SK-N-SH (cell line): ENCODE measurements at regions not wholly inside any gene's neighbourhood (a gene's known extent, or its start where the extent isn't known, plus 50 kb on each side); places are given as distances from the start of the nearest gene placed in this dataset.

ENCODE experiments used
- CTCF ChIA-PET: fragments of 300-600, 350-600 bp; formaldehyde crosslinking; extraction: SDS; loops from one replicate; lab custom pipeline; 2021; lab: Yijun Ruan, JAX
- POLR2A ChIA-PET: fragments of 350-600 bp; sonication (Branson Sonifier 250); formaldehyde crosslinking; extraction: SDS; loops from one replicate; lab custom pipeline; 2020; ENCODE audit warnings: antibody characterized with exemption, inconsistent platforms; lab: Yijun Ruan, JAX
- DNase-seq: peaks from one replicate; pipeline ENCODE4 v3.0.0; 2012
- H2AFZ ChIP-seq: fragments of 200-600 bp; sonication (generic); 2 replicates; pipeline ENCODE4 v1.8.1; 2016; ENCODE audit warnings: antibody characterized with exemption, mild to moderate bottlenecking, low read depth
- H3F3A ChIP-seq: fragments of 200-600 bp; sonication (generic); replicated peaks from 2 replicates; pipeline ENCODE3; 2016; ENCODE audit warnings: antibody characterized with exemption, mild to moderate bottlenecking; ENCODE audit not compliant: insufficient read depth
- H3K27ac ChIP-seq, 2 experiments: fragments of 200-500 bp in 1 of 2; fragments of 200-600 bp in 1 of 2; sonication (Bioruptor generic) in 1 of 2; sonication (generic), shearing (Covaris generic) in 1 of 2; 2 replicates each; pipeline versions ENCODE4 v1.5.1 to v1.6.1; 2014 to 2016; ENCODE audit warnings: low read depth in 2 of 2, inconsistent platforms in 1 of 2, low read length in 1 of 2, mild to moderate bottlenecking in 1 of 2, mixed read lengths in 1 of 2
- H3K27me3 ChIP-seq: fragments of 200-600 bp; sonication (generic), shearing (Covaris generic); 2 replicates; pipeline ENCODE4 v1.6.1; 2016; ENCODE audit warnings: mixed run types; ENCODE audit not compliant: insufficient read depth
- H3K36me3 ChIP-seq, 2 experiments: fragments of 200-500 bp in 1 of 2; fragments of 200-600 bp in 1 of 2; sonication (Bioruptor generic) in 1 of 2; sonication (generic) in 1 of 2; replicated peaks in 1 of 2; 2 replicates each; pipeline versions ENCODE3 to v1.5.1; 2014 to 2016; ENCODE audit warnings: low read length in 1 of 2, mild to moderate bottlenecking in 1 of 2; ENCODE audit not compliant: insufficient read depth in 2 of 2, control insufficient read depth in 1 of 2
- H3K4me1 ChIP-seq, 2 experiments: fragments of 200-500 bp in 1 of 2; fragments of 200-600 bp in 1 of 2; sonication (Bioruptor generic) in 1 of 2; sonication (generic), shearing (Covaris generic) in 1 of 2; 2 replicates each; pipeline versions ENCODE4 v1.5.1 to v1.6.1; 2014 to 2016; ENCODE audit warnings: low read depth in 1 of 2, low read length in 1 of 2, mixed run types in 1 of 2; ENCODE audit not compliant: insufficient read depth in 2 of 2, control insufficient read depth in 1 of 2
- H3K4me2 ChIP-seq: fragments of 200-600 bp; sonication (generic), shearing (Covaris generic); 2 replicates; pipeline ENCODE4 v1.6.1; 2017; ENCODE audit warnings: mixed run types
- H3K4me3 ChIP-seq, 2 experiments: fragments of 200-500 bp in 1 of 2; fragments of 200-600 bp in 1 of 2; sonication (Bioruptor generic) in 1 of 2; sonication (generic), shearing (Covaris generic) in 1 of 2; 2 replicates each; pipeline versions ENCODE4 v1.5.1 to v1.8.1; 2014 to 2016; ENCODE audit warnings: low read depth in 2 of 2, inconsistent platforms in 1 of 2, low read length in 1 of 2, mild to moderate bottlenecking in 1 of 2, mixed read lengths in 1 of 2, moderate library complexity in 1 of 2
- H3K79me2 ChIP-seq: fragments of 200-600 bp; sonication (generic); 2 replicates; pipeline ENCODE4 v1.8.1; 2017; ENCODE audit warnings: mild to moderate bottlenecking; ENCODE audit not compliant: insufficient read depth
- H3K9ac ChIP-seq: fragments of 200-600 bp; sonication (generic); 2 replicates; pipeline ENCODE4 v1.6.1; 2017; ENCODE audit warnings: mixed run types
- H3K9me2 ChIP-seq: fragments of 200-600 bp; sonication (generic); 2 replicates; pipeline ENCODE4 v1.6.1; 2017; ENCODE audit warnings: mixed run types
- H3K9me3 ChIP-seq: fragments of 200-600 bp; sonication (generic); 2 replicates; pipeline ENCODE4 v1.6.1; 2017; ENCODE audit warnings: mixed run types, mild to moderate bottlenecking, moderate library complexity
- H4K20me1 ChIP-seq: fragments of 200-600 bp; sonication (generic); 2 replicates; pipeline ENCODE4 v1.6.1; 2017; ENCODE audit warnings: mild to moderate bottlenecking, mixed run types; ENCODE audit not compliant: insufficient read depth
- ELF1 ChIP-seq: IDR thresholded peaks from 2 replicates; pipeline ENCODE4 v1.4.0; 2012
- EP300 ChIP-seq, 2 experiments: IDR thresholded peaks; 2 replicates each; pipeline versions ENCODE4 v1.4.0 to v1.6.1; 2012; ENCODE audit warnings: borderline replicate concordance in 1 of 2, low read depth in 1 of 2, low read length in 1 of 2
- EZH2phosphoT487 ChIP-seq: fragments of 200-600 bp; sonication (generic); IDR thresholded peaks from 2 replicates; pipeline ENCODE4 v1.6.1; 2017; ENCODE audit warnings: low read depth, mixed run types, mild to moderate bottlenecking, antibody characterized with exemption, moderate library complexity, borderline replicate concordance
- FOSL2 ChIP-seq: IDR thresholded peaks from 2 replicates; pipeline ENCODE4 v1.4.0; 2012; ENCODE audit warnings: low read depth, mild to moderate bottlenecking, moderate library complexity, borderline replicate concordance
- FOXM1 ChIP-seq: IDR thresholded peaks from 2 replicates; pipeline ENCODE4 v1.4.0; 2012; ENCODE audit warnings: low read depth, mild to moderate bottlenecking
- GABPA ChIP-seq: IDR thresholded peaks from 2 replicates; pipeline ENCODE4 v1.4.0; 2012; ENCODE audit warnings: low read depth, mild to moderate bottlenecking
- JUND ChIP-seq: IDR thresholded peaks from 2 replicates; pipeline ENCODE4 v1.4.0; 2012
- NRF1 ChIP-seq: IDR thresholded peaks from 2 replicates; pipeline ENCODE4 v1.6.1; 2012; ENCODE audit warnings: low read depth, mild to moderate bottlenecking, low read length
- POLR2AphosphoS5 ChIP-seq: IDR thresholded peaks from 2 replicates; pipeline ENCODE4 v1.6.1; 2012; ENCODE audit warnings: low read depth, low read length
- RCOR1 ChIP-seq: fragments of 150-350 bp; IDR thresholded peaks from 2 replicates; pipeline ENCODE4 v1.6.1; 2017; ENCODE audit warnings: antibody characterized with exemption, low read length
- REST ChIP-seq: IDR thresholded peaks from 2 replicates; pipeline ENCODE4 v1.6.1; 2012; ENCODE audit warnings: mild to moderate bottlenecking, low read depth, low read length, moderate library complexity
- RXRA ChIP-seq: IDR thresholded peaks from 2 replicates; pipeline ENCODE4 v1.4.0; 2012; ENCODE audit warnings: low read depth, mild to moderate bottlenecking, borderline replicate concordance
- SIN3A ChIP-seq: IDR thresholded peaks from 2 replicates; pipeline ENCODE4 v1.6.1; 2012; ENCODE audit warnings: low read depth, mild to moderate bottlenecking, low read length, moderate library complexity, borderline replicate concordance
- TAF1 ChIP-seq: IDR thresholded peaks from 2 replicates; pipeline ENCODE4 v1.6.1; 2012; ENCODE audit warnings: low read depth, mild to moderate bottlenecking, low read length, moderate library complexity, borderline replicate concordance
- TEAD4 ChIP-seq: IDR thresholded peaks from 2 replicates; pipeline ENCODE4 v1.4.0; 2012; ENCODE audit warnings: mild to moderate bottlenecking, borderline replicate concordance; ENCODE audit not compliant: insufficient read depth
- WGBS: methylation state at CpG from one replicate; pipeline ENCODE4 v1.1.6; 2017; ENCODE audit warnings: low lambda C conversion rate; 5-methylcytosine and 5-hydroxymethylcytosine counted together
- TF ChIP-seq, protein P1 (sequence below): fragments of 200-600 bp; sonication (generic); IDR thresholded peaks from 2 replicates; pipeline ENCODE4 v1.6.1; 2017; ENCODE audit warnings: antibody characterized with exemption, mild to moderate bottlenecking, moderate library complexity
- TF ChIP-seq, protein P2 (sequence below): IDR thresholded peaks from 2 replicates; pipeline ENCODE4 v1.4.0; 2012; ENCODE audit warnings: low read depth, borderline replicate concordance

DNA sequence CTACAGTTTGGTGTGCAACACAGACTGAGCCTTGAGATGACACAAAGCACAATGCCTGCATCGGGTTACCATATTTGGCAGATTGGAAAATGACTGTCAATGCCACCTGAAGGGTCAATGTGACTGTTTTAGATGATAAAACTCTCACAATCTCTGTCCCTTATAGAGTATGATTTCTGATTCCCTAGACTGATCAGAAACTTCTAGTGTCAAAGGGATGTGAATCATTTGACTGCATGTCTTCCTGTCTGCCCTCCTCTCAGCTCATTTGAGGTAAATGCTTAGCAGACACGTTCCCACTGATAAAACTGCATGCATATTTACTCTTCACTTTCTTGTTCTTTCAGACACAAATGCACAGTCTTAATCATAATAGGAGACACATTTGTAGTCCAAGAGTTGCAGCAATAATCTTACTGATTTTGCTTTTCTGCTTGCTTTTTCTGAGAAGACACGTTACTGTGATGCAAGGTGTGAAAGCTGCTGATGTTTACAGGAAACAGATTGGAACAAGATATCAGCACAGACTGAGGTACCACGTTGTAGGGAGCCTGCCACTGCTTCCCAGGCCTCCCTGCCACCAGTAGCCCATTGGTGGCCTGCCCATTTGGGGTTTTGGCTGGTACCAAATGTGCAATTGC lies 77.8 kb downstream of the GCNT4 start:
- DNase-seq, result no peak
- H3K27ac ChIP-seq, result no peak overlapping the region
- no peaks in the 10 kb centered on the region for H3F3A ChIP-seq
- no peaks in the 10 kb centered on the region for H3K27me3 ChIP-seq
- POLR2A ChIA-PET, result no interaction called here
- CTCF ChIA-PET, result no interaction called here
- no peaks in the 10 kb centered on the region for H4K20me1 ChIP-seq
- H3K9me3 ChIP-seq, result no peaks in the 10 kb centered on the region
- peaks cover 0 to 2% of the 10 kb centered on the region in 2 experiments; a peak in 2 of 4 replicates for H3K4me1 ChIP-seq
- H3K4me3 ChIP-seq, result no peak overlapping the region
- no peak overlapping the region for H3K4me2 ChIP-seq
- H3K36me3 ChIP-seq, result no peaks in the 10 kb centered on the region
- H2AFZ ChIP-seq, result no peak overlapping the region
- TF ChIP-seq RXRA (no peak), EZH2phosphoT487 (no peak), RCOR1 (no peak), GABPA (no peak), TAF1 (no peak), NRF1 (no peak), SIN3A (no peak), JUND (no peak), TEAD4 (no peak), ELF1 (no peak)
- TF ChIP-seq, protein P1, sequence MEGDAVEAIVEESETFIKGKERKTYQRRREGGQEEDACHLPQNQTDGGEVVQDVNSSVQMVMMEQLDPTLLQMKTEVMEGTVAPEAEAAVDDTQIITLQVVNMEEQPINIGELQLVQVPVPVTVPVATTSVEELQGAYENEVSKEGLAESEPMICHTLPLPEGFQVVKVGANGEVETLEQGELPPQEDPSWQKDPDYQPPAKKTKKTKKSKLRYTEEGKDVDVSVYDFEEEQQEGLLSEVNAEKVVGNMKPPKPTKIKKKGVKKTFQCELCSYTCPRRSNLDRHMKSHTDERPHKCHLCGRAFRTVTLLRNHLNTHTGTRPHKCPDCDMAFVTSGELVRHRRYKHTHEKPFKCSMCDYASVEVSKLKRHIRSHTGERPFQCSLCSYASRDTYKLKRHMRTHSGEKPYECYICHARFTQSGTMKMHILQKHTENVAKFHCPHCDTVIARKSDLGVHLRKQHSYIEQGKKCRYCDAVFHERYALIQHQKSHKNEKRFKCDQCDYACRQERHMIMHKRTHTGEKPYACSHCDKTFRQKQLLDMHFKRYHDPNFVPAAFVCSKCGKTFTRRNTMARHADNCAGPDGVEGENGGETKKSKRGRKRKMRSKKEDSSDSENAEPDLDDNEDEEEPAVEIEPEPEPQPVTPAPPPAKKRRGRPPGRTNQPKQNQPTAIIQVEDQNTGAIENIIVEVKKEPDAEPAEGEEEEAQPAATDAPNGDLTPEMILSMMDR, result no peak
- no peaks in the 10 kb centered on the region for H3K9me2 ChIP-seq
- WGBS, result 26% methylated on average over 4 of the region's 4 CpGs
- no peaks in the 10 kb centered on the region for H3K79me2 ChIP-seq
- H3K9ac ChIP-seq, result no peak overlapping the region

DNA sequence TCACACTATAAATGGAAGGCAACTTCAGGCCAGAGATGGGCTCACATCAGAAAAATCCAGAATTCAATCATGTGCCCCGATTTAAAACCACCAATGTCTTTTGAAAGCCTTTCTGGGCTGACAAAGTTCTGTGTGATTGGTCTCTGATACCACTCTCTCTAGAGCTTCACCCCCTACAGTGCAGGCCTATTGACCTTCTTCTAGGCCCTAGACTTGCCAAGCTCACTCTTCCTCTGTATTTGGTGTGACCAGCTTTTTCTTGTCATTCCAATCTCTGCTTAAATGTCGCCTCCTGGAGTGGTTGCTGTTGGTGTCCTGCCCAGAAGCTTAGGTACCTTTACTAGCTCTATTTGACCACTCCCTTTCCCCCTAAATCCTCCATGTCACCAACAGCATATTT lies 78.7 kb downstream of the GCNT4 start:
- ChIA-PET CTCF (no interaction called here), POLR2A (no interaction called here)
- H3K4me3 ChIP-seq, result no peak overlapping the region
- H3F3A ChIP-seq, result no peaks in the 10 kb centered on the region
- no peak overlapping the region for H3K27ac ChIP-seq
- H2AFZ ChIP-seq, result no peak overlapping the region
- H3K79me2 ChIP-seq, result no peaks in the 10 kb centered on the region
- H4K20me1 ChIP-seq, result no peaks in the 10 kb centered on the region
- 33% methylated on average over 2 of the region's 2 CpGs for WGBS
- H3K9ac ChIP-seq, result no peak overlapping the region
- no peaks in the 10 kb centered on the region for H3K9me2 ChIP-seq
- no peaks in the 10 kb centered on the region for H3K27me3 ChIP-seq
- H3K36me3 ChIP-seq, result no peaks in the 10 kb centered on the region
- DNase-seq, result no peak
- H3K9me3 ChIP-seq, result no peaks in the 10 kb centered on the region
- H3K4me2 ChIP-seq, result no peak overlapping the region
- H3K4me1 ChIP-seq, result peaks cover 0 to 2% of the 10 kb centered on the region in 2 experiments; a peak in 2 of 4 replicates
- TF ChIP-seq RCOR1 (no peak), FOSL2 (no peak), POLR2AphosphoS5 (no peak), REST (no peak), TEAD4 (no peak), FOXM1 (no peak), EP300 (IDR thresholded peaks at IDR 0.05; ENCODE audit: borderline replicate concordance in 1 of 2, low read depth in 1 of 2, low read length in 1 of 2) (no peak)
- TF ChIP-seq, protein P2, sequence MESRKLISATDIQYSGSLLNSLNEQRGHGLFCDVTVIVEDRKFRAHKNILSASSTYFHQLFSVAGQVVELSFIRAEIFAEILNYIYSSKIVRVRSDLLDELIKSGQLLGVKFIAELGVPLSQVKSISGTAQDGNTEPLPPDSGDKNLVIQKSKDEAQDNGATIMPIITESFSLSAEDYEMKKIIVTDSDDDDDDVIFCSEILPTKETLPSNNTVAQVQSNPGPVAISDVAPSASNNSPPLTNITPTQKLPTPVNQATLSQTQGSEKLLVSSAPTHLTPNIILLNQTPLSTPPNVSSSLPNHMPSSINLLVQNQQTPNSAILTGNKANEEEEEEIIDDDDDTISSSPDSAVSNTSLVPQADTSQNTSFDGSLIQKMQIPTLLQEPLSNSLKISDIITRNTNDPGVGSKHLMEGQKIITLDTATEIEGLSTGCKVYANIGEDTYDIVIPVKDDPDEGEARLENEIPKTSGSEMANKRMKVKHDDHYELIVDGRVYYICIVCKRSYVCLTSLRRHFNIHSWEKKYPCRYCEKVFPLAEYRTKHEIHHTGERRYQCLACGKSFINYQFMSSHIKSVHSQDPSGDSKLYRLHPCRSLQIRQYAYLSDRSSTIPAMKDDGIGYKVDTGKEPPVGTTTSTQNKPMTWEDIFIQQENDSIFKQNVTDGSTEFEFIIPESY, result no peak
- TF ChIP-seq, protein P1, result no peak
